ENCODE measurements at regions not wholly inside any gene's neighbourhood (a gene's known extent, or its start where the extent isn't known, plus 50 kb on each side); places are given as distances from the start of the nearest gene placed in this dataset.

DNA sequence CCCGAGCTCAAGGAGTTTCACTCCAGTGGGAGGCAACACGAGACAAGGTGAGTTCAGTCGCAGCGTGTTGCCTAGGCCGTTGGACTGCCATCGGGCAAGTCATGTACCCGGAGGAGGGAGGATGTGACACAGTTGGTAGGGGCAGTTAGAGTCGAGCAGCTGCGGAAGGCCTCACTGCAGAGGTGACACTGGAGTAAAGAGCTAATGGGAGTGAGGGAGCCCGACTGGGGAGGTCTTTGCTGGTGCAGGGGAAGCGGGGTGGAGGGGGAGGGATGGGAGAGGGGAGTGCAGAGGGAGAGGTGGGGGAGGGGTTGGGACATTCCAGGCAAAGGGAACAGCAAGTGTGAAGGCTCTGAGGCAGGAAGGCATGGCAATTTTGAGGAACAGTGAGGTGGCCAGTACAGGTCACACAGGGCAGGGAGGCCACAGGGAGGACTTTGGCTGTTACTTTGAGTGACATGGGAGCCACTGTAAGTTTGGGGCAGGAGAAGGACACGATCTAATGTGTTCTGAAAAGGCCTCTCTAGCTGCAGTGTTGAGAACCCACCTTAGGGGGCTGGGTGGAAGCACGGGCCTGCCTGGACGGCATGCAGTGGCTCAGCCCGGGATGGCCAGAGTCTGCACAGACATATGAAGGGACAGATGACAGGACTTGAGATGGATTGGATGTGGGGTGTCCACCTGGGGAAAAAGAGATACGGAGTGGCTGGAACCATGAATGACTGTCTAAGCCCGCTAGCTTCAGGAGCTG lies 61.1 kb downstream of the KCNF1 start:
- no peak for TF ChIP-seq POLR2A (IDR thresholded peaks at IDR 0.05)
- TF ChIP-seq, protein P1, sequence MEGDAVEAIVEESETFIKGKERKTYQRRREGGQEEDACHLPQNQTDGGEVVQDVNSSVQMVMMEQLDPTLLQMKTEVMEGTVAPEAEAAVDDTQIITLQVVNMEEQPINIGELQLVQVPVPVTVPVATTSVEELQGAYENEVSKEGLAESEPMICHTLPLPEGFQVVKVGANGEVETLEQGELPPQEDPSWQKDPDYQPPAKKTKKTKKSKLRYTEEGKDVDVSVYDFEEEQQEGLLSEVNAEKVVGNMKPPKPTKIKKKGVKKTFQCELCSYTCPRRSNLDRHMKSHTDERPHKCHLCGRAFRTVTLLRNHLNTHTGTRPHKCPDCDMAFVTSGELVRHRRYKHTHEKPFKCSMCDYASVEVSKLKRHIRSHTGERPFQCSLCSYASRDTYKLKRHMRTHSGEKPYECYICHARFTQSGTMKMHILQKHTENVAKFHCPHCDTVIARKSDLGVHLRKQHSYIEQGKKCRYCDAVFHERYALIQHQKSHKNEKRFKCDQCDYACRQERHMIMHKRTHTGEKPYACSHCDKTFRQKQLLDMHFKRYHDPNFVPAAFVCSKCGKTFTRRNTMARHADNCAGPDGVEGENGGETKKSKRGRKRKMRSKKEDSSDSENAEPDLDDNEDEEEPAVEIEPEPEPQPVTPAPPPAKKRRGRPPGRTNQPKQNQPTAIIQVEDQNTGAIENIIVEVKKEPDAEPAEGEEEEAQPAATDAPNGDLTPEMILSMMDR (IDR thresholded peaks at IDR 0.05): no peak

Measured in thyroid gland (tissue), 4 donors.